ENCODE measurements at regions not wholly inside any gene's neighbourhood (a gene's known extent, or its start where the extent isn't known, plus 50 kb on each side); places are given as distances from the start of the nearest gene placed in this dataset.

DNA sequence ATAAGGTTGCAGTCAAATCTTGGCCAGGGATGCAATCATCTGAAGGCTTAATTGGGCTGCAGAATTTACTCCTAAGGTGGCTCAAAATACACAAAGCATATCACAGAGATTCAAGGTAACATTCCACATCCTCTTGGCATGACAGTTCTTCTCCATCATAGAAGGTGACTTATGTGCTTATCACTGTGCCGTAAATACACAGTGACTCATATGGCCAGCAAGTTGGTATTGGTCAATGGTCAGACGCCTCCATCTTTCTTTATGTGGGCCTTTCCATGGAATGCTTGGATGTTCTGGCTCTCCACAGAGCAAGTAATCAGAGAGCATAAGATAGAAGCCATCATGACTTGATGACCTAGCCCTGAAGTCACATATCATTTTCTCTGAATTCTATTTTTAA is 168.8 kb upstream of the ST8SIA2 start:
- Mint-ChIP-seq H3K9me3 (no peaks in the 10 kb centered on the region), H3K4me3 (no peak overlapping the region), H3K27me3 (ENCODE audit: low read depth in 2 of 2) (peaks cover 0 to 4% of the 10 kb centered on the region in 2 donors), H3K27ac (no peak overlapping the region), H3K4me1 (no peaks in the 10 kb centered on the region), H3K36me3 (no peaks in the 10 kb centered on the region)
- H3K4me3 ChIP-seq (ENCODE audit: low read length) = no peak overlapping the region
- WGBS (ENCODE audit: insufficient coverage) = 95% methylated on average over 2 of the region's 2 CpGs
- H3K36me3 ChIP-seq (ENCODE audit: control insufficient read depth, insufficient read depth, low read length) = no peaks in the 10 kb centered on the region
- TF ChIP-seq CTCF (IDR thresholded peaks at IDR 0.05) = no peak
- ATAC-seq (no peak), DNase-seq (no peak)
- H3K9me3 ChIP-seq (ENCODE audit: control insufficient read depth, insufficient read depth, low read length) = no peaks in the 10 kb centered on the region
- no peaks in the 10 kb centered on the region for H3K4me1 ChIP-seq (ENCODE audit: control insufficient read depth, insufficient read depth, low read length)
- intact Hi-C loops (cut with micrococcal nuclease) = no loop called here
- no peak overlapping the region for H3K27ac ChIP-seq (ENCODE audit: low read length)
- no peaks in the 10 kb centered on the region for H3K27me3 ChIP-seq (ENCODE audit: control insufficient read depth, insufficient read depth, low read length)

- peak in 1 of 2 donors; percentile 28 for DNase-seq
- intact Hi-C loops (cut with micrococcal nuclease) = loop anchor here (1.0 kb wide), 1 partner anchor 129 kb away; no protein-coding TSS in a partner anchor
- no peaks in the 10 kb centered on the region for H3K27me3 ChIP-seq (ENCODE audit: control insufficient read depth, insufficient read depth, low read length)
- Mint-ChIP-seq H3K9me3 (no peaks in the 10 kb centered on the region), H3K27me3 (ENCODE audit: low read depth in 2 of 2) (peaks cover 1 to 5% of the 10 kb centered on the region in 2 donors), H3K27ac (no peak overlapping the region), H3K4me1 (no peaks in the 10 kb centered on the region), H3K4me3 (no peak overlapping the region), H3K36me3 (no peaks in the 10 kb centered on the region)
- no peak for ATAC-seq
- no peaks in the 10 kb centered on the region for H3K9me3 ChIP-seq (ENCODE audit: control insufficient read depth, insufficient read depth, low read length)
- no peaks in the 10 kb centered on the region for H3K4me1 ChIP-seq (ENCODE audit: control insufficient read depth, insufficient read depth, low read length)
- 69% methylated on average over 6 of the region's 6 CpGs for WGBS (ENCODE audit: insufficient coverage)
- TF ChIP-seq CTCF (IDR thresholded peaks at IDR 0.05) = no peak
- no peaks in the 10 kb centered on the region for H3K36me3 ChIP-seq (ENCODE audit: control insufficient read depth, insufficient read depth, low read length)
- H3K4me3 ChIP-seq (ENCODE audit: low read length) = no peak overlapping the region
- no peak overlapping the region for H3K27ac ChIP-seq (ENCODE audit: low read length)
These were observed 167.6 kb upstream of the ST8SIA2 start for GRCh38 chr15:92226020-92226612.

GRCh38 chr15:92228830-92229229 is 164.9 kb upstream of the ST8SIA2 start:
- Histone ChIP-seq H3K27ac (ENCODE audit: low read length) (no peak overlapping the region), H3K9me3 (ENCODE audit: control insufficient read depth, insufficient read depth, low read length) (no peaks in the 10 kb centered on the region), H3K4me3 (ENCODE audit: low read length) (no peak overlapping the region), H3K36me3 (ENCODE audit: control insufficient read depth, insufficient read depth, low read length) (no peaks in the 10 kb centered on the region), H3K27me3 (ENCODE audit: control insufficient read depth, insufficient read depth, low read length) (no peaks in the 10 kb centered on the region), H3K4me1 (ENCODE audit: control insufficient read depth, insufficient read depth, low read length) (no peaks in the 10 kb centered on the region)
- DNase-seq (no peak), ATAC-seq (no peak)
- H3K9me3 Mint-ChIP-seq = no peaks in the 10 kb centered on the region
- TF ChIP-seq CTCF (IDR thresholded peaks at IDR 0.05) = no peak
- peaks cover 2% of the 10 kb centered on the region for H3K36me3 Mint-ChIP-seq
- intact Hi-C loops (cut with micrococcal nuclease) = no loop called here
- no peaks in the 10 kb centered on the region for H3K4me1 Mint-ChIP-seq
- no peak overlapping the region for H3K27ac Mint-ChIP-seq
- H3K27me3 Mint-ChIP-seq (ENCODE audit: low read depth in 2 of 2) = peaks cover 7 to 22% of the 10 kb centered on the region in 2 donors
- WGBS (ENCODE audit: insufficient coverage) = 71% methylated on average over 2 of the region's 2 CpGs
- no peak overlapping the region for H3K4me3 Mint-ChIP-seq

DNA sequence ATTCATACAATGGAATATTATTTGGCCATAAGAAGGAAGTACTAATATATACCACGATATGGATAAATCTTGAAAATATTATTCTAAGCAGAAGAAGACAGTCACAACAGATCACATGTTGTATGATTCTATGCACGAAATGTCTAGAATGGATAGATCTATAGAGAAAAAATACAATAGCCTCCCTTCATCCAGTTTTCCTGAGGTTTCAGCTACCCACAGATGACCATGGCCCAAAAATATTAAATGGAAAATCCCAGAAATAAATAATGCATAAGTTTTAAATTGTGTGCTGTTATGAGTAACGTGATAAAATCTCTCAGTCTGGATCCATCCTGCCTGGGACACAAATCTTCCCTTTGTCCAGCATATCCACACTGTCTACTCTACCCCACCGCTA is 162.2 kb upstream of the ST8SIA2 start:
- 86% methylated on average over 2 of the region's 4 CpGs for WGBS (ENCODE audit: insufficient coverage)
- Mint-ChIP-seq H3K36me3 (peaks cover 14% of the 10 kb centered on the region), H3K4me3 (no peak overlapping the region), H3K4me1 (no peaks in the 10 kb centered on the region), H3K27ac (no peak overlapping the region), H3K9me3 (peaks cover 0 to 3% of the 10 kb centered on the region in 2 donors), H3K27me3 (ENCODE audit: low read depth in 2 of 2) (peaks cover 11 to 35% of the 10 kb centered on the region in 2 donors)
- ATAC-seq = no peak
- Histone ChIP-seq H3K4me3 (ENCODE audit: low read length) (no peak overlapping the region), H3K27ac (ENCODE audit: low read length) (no peak overlapping the region), H3K4me1 (ENCODE audit: control insufficient read depth, insufficient read depth, low read length) (no peaks in the 10 kb centered on the region), H3K36me3 (ENCODE audit: control insufficient read depth, insufficient read depth, low read length) (no peaks in the 10 kb centered on the region), H3K9me3 (ENCODE audit: control insufficient read depth, insufficient read depth, low read length) (no peaks in the 10 kb centered on the region), H3K27me3 (ENCODE audit: control insufficient read depth, insufficient read depth, low read length) (peaks cover 7% of the 10 kb centered on the region)
- TF ChIP-seq CTCF (IDR thresholded peaks at IDR 0.05) = no peak
- no peak for DNase-seq
- intact Hi-C loops (cut with micrococcal nuclease) = no loop called here
